Fibroblast of villous mesenchyme (primary cell): ENCODE measurements at regions not wholly inside any gene's neighbourhood (a gene's known extent, or its start where the extent isn't known, plus 50 kb on each side); places are given as distances from the start of the nearest gene placed in this dataset.
"Not testable (repeated sequence)": the region's sequence is repeated elsewhere in the genome, so short reads cannot be mapped to it uniquely, and the experiment has no call there.

ENCODE experiments used
- DNase-seq: peaks from one replicate; pipeline ENCODE4 v3.0.0-alpha.2; 2010; ENCODE audit warnings: low read depth
- H3K4me3 ChIP-seq: 2 replicates; pipeline ENCODE4 v1.5.1; 2011; ENCODE audit warnings: low read depth, mild to moderate bottlenecking, low read length
- CTCF ChIP-seq: IDR thresholded peaks from 2 replicates; pipeline ENCODE4 v1.5.1; 2012; ENCODE audit warnings: low read depth, mild to moderate bottlenecking, low read length; ENCODE audit not compliant: insufficient read depth

GRCh38 chr14:85182282-85182681 is 347.7 kb upstream of the FLRT2 start:
- DNase-seq, result no peak
- H3K4me3 ChIP-seq, result no peak overlapping the region
- TF ChIP-seq CTCF, result no peak

GRCh38 chr14:85186082-85186481 is 343.9 kb upstream of the FLRT2 start:
- no peak overlapping the region for H3K4me3 ChIP-seq
- no peak for DNase-seq
- TF ChIP-seq CTCF, result no peak

GRCh38 chr14:85187521-85187920 is 342.4 kb upstream of the FLRT2 start:
- H3K4me3 ChIP-seq, result no peak overlapping the region
- no peak for TF ChIP-seq CTCF
- peak; percentile 2 for DNase-seq

GRCh38 chr14:85188836-85189235 is 341.1 kb upstream of the FLRT2 start:
- no peak for DNase-seq
- H3K4me3 ChIP-seq, result no peak overlapping the region
- no peak for TF ChIP-seq CTCF

GRCh38 chr14:85189253-85189652 is 340.7 kb upstream of the FLRT2 start:
- not testable (repeated sequence) for DNase-seq, H3K4me3 ChIP-seq

GRCh38 chr14:85190251-85190650 is 339.7 kb upstream of the FLRT2 start:
- peak; percentile 29 for DNase-seq

GRCh38 chr14:85191986-85192385 is 338.0 kb upstream of the FLRT2 start:
- peak; percentile 51 for DNase-seq
- no peak for TF ChIP-seq CTCF
- H3K4me3 ChIP-seq, result no peak overlapping the region

More at GRCh38 chr14:85190251-85190650, 339.7 kb upstream of the FLRT2 start:
- H3K4me3 ChIP-seq, result no peak overlapping the region
- no peak for TF ChIP-seq CTCF

- H3K4me3 ChIP-seq, result no peak overlapping the region
- DNase-seq, result peak; percentile 21
- peak; percentile 67 for TF ChIP-seq CTCF
Measured at GRCh38 chr14:85195872-85196477, 334.0 kb upstream of the FLRT2 start.
